ENCODE measurements at regions not wholly inside any gene's neighbourhood (a gene's known extent, or its start where the extent isn't known, plus 50 kb on each side); places are given as distances from the start of the nearest gene placed in this dataset.
"Not testable (repeated sequence)": the region's sequence is repeated elsewhere in the genome, so short reads cannot be mapped to it uniquely, and the experiment has no call there.

DNA sequence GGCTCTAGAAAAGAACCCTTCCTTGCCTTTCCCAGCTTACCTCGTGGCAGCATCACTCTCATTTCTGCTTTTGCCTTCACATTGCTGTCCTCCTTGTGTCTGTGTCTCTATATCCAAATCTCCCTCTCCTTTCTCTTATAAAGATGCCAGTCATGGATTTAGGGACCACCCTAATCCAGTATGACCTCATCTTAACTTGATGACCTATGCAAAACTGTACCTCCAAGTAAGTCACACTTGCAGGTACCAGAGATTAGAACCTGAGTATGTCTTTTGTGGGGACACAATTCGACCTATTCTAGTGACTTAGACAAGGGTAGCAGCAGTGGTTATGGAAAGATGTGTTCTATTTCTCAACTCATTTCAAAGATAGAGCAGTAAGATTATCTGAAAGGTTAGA lies 160.1 kb downstream of the HMHB1 start:
- intact Hi-C loops (cut with micrococcal nuclease) = no loop called here
- no peaks in the 10 kb centered on the region for H3K4me1 ChIP-seq (ENCODE audit: control insufficient read depth in 2 of 2, insufficient read depth in 2 of 2, low read length in 2 of 2)
- H3K4me3 Mint-ChIP-seq = no peak overlapping the region

DNA sequence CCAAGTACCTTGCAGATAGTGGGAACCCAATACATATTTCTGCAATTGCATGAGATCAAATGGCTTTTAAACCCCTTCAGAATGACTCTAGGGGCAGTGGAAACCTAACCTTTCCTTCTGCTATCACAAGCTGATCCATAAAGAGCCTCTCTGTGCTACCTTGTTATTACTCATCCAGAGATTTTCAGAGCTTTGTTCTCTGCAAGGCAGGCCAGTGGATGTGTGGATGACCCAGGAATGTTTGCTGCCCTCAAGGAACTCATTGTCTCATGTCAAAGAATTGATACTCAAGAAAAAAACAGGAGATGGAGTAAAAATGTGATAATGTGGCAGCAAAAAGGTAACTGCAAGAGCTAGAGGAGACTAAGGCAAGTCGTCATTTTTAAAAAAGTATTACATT lies 164.1 kb downstream of the HMHB1 start:
- Histone ChIP-seq H3K27me3 (ENCODE audit: control insufficient read depth in 2 of 2, insufficient read depth in 2 of 2, low read length in 2 of 2) (no peaks in the 10 kb centered on the region), H3K9me3 (ENCODE audit: control insufficient read depth in 2 of 3, low read length in 3 of 3) (no peaks in the 10 kb centered on the region), H3K36me3 (ENCODE audit: control insufficient read depth in 2 of 3, insufficient read depth in 3 of 3, low read length in 3 of 3) (no peaks in the 10 kb centered on the region), H3K4me1 (ENCODE audit: control insufficient read depth in 2 of 2, insufficient read depth in 2 of 2, low read length in 2 of 2) (no peaks in the 10 kb centered on the region), H3K27ac (ENCODE audit: low read depth, low read length) (no peak overlapping the region), H3K4me3 (ENCODE audit: low read length) (no peak overlapping the region)
- Mint-ChIP-seq H3K4me1 (peaks cover 0 to 3% (median 0%) of the 10 kb centered on the region in 7 donors), H3K36me3 (no peaks in the 10 kb centered on the region), H3K27ac (no peak overlapping the region), H3K4me3 (no peak overlapping the region), H3K9me3 (peaks cover 0 to 2% (median 0%) of the 10 kb centered on the region in 11 donors), H3K27me3 (peaks cover 1 to 17% (median 11%) of the 10 kb centered on the region in 5 donors)
- ChIA-PET CTCF (no interaction called here), POLR2A (no interaction called here)
- ATAC-seq = no peak
- intact Hi-C loops (cut with micrococcal nuclease) = no loop called here
- no peak for DNase-seq

More for the DNA sequence above, 160.1 kb downstream of the HMHB1 start:
- POLR2A ChIA-PET = no interaction called here
- DNase-seq (no peak), ATAC-seq (no peak)
- Mint-ChIP-seq H3K27me3 (peaks cover 6 to 32% (median 19%) of the 10 kb centered on the region in 5 donors), H3K9me3 (no peaks in the 10 kb centered on the region), H3K36me3 (no peaks in the 10 kb centered on the region), H3K27ac (no peak overlapping the region), H3K4me1 (peaks cover 0 to 1% (median 0%) of the 10 kb centered on the region in 7 donors)
- CTCF ChIA-PET = no interaction called here
- no peak overlapping the region for H3K27ac ChIP-seq (ENCODE audit: low read depth, low read length)
- no peaks in the 10 kb centered on the region for H3K9me3 ChIP-seq (ENCODE audit: control insufficient read depth in 2 of 3, low read length in 3 of 3)
- no peaks in the 10 kb centered on the region for H3K36me3 ChIP-seq (ENCODE audit: control insufficient read depth in 2 of 3, insufficient read depth in 3 of 3, low read length in 3 of 3)
- no peak overlapping the region for H3K4me3 ChIP-seq (ENCODE audit: low read length)
- no peaks in the 10 kb centered on the region for H3K27me3 ChIP-seq (ENCODE audit: control insufficient read depth in 2 of 2, insufficient read depth in 2 of 2, low read length in 2 of 2)

DNA sequence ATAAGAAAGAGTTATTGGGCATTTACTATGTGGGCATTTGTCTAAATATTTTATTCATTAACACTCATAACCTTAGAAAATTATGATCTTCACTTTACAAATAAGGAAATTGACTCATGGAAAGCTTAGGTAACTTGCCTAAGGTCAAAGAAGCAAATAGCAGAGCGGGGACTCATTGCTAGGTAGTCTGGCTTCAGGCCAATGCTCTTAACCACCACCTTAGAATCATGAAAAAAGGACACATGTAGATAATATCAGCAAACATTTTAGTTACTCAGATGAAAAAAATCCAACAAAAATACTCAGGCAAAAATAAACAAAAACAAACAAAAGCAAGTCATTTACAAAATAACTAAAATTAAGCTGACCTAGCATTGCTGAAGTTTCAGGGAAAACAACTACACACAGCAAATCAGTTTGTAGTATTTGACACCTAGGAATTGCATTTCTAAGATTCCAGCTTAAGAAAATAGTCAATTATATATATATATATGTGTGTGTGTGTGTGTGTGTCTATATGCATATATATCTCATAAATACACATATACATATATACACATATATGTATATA lies 166.0 kb downstream of the HMHB1 start:
- intact Hi-C loops (cut with micrococcal nuclease) = no loop called here
- DNase-seq (no peak), ATAC-seq (no peak)
- Histone ChIP-seq H3K4me1 (ENCODE audit: control insufficient read depth in 2 of 2, insufficient read depth in 2 of 2, low read length in 2 of 2) (no peaks in the 10 kb centered on the region), H3K4me3 (ENCODE audit: low read length) (no peak overlapping the region), H3K27ac (ENCODE audit: low read depth, low read length) (no peak overlapping the region), H3K36me3 (ENCODE audit: control insufficient read depth in 2 of 3, insufficient read depth in 3 of 3, low read length in 3 of 3) (no peaks in the 10 kb centered on the region), H3K27me3 (ENCODE audit: control insufficient read depth in 2 of 2, insufficient read depth in 2 of 2, low read length in 2 of 2) (no peaks in the 10 kb centered on the region), H3K9me3 (ENCODE audit: control insufficient read depth in 2 of 3, low read length in 3 of 3) (no peaks in the 10 kb centered on the region)
- Mint-ChIP-seq H3K9me3 (peaks cover 0 to 2% (median 0%) of the 10 kb centered on the region in 11 donors), H3K4me1 (peaks cover 0 to 1% (median 0%) of the 10 kb centered on the region in 7 donors), H3K36me3 (no peaks in the 10 kb centered on the region), H3K27me3 (peaks cover 0 to 5% (median 2%) of the 10 kb centered on the region in 5 donors), H3K4me3 (no peak overlapping the region), H3K27ac (no peak overlapping the region)
- ChIA-PET POLR2A (no interaction called here), CTCF (interaction anchor here (0.6 kb wide), 1 partner anchor 10 kb away, joined by 7 read pairs; no protein-coding TSS in a partner anchor)

DNA sequence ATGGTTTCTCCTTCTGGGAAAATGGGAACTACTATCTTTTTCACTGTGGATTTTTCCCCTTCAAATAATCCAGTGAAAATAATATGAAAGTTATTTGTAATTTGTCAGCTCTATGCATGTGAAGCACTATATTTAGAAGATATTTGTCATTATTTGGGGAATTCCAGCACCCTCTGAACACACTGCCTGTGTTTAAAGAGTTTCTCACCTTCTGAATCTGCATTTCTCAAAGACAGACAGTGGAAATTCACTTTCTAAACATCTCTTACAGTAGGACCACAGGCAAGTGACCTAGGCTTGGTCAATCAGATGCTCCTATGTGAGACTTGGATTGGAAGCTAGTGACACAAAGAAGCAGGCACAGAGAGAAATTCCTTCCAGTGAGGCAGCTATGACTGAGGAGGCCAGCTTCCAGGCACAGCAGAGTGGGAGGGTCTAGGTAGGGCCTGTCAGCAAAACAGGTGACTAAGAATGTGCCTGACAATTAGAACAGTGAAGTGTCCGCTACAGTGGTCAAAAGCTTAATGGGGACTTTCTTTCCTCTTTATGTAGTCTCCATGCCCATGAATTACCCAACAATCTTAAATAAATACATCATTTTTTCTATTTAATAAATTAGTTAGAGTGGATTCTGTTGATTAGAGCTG lies 167.2 kb downstream of the HMHB1 start:
- Histone ChIP-seq H3K9me3 (ENCODE audit: control insufficient read depth in 2 of 3, low read length in 3 of 3) (no peaks in the 10 kb centered on the region), H3K4me1 (ENCODE audit: control insufficient read depth in 2 of 2, insufficient read depth in 2 of 2, low read length in 2 of 2) (no peaks in the 10 kb centered on the region), H3K27me3 (ENCODE audit: control insufficient read depth in 2 of 2, insufficient read depth in 2 of 2, low read length in 2 of 2) (no peaks in the 10 kb centered on the region), H3K27ac (ENCODE audit: low read depth, low read length) (no peak overlapping the region), H3K36me3 (ENCODE audit: control insufficient read depth in 2 of 3, insufficient read depth in 3 of 3, low read length in 3 of 3) (no peaks in the 10 kb centered on the region), H3K4me3 (ENCODE audit: low read length) (no peak overlapping the region)
- Mint-ChIP-seq H3K27me3 (peaks cover 0 to 5% (median 2%) of the 10 kb centered on the region in 5 donors), H3K27ac (no peak overlapping the region), H3K36me3 (no peaks in the 10 kb centered on the region), H3K9me3 (peaks cover 0 to 2% (median 0%) of the 10 kb centered on the region in 11 donors), H3K4me3 (no peak overlapping the region), H3K4me1 (peaks cover 0 to 1% (median 0%) of the 10 kb centered on the region in 7 donors)
- intact Hi-C loops (cut with micrococcal nuclease) = no loop called here
- POLR2A ChIA-PET = no interaction called here
- ATAC-seq (no peak), DNase-seq (no peak)
- CTCF ChIA-PET = no interaction called here

DNA sequence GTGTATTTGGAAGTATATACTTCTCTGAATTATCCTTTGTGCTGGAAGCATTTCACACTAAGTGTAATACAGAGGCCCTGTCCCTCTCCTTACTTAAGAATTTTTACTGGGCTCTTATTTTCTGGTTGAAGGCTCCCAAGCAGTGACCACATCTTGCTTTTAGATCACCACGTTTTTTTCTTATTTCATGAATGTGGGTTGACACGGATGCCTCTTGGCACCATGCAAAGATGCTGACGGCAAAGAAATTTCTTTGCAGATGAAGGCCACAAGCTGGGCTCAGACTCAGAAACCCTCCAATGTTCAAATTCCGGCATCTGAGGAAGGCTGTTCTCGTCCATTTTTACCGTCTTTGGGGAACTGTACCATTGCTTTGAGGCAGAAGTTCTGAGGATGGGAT lies 168.5 kb downstream of the HMHB1 start:
- Mint-ChIP-seq H3K4me1 (peaks cover 0 to 1% (median 0%) of the 10 kb centered on the region in 7 donors), H3K36me3 (no peaks in the 10 kb centered on the region), H3K27me3 (peaks cover 0 to 12% (median 12%) of the 10 kb centered on the region in 5 donors), H3K4me3 (no peak overlapping the region), H3K9me3 (peaks cover 0 to 2% (median 0%) of the 10 kb centered on the region in 11 donors), H3K27ac (no peak overlapping the region)
- no peak overlapping the region for H3K27ac ChIP-seq (ENCODE audit: low read depth, low read length)
- ChIA-PET POLR2A (no interaction called here), CTCF (interaction anchor here (0.6 kb wide), 1 partner anchor 144 kb away, joined by 3 read pairs; no protein-coding TSS in a partner anchor)
- no peaks in the 10 kb centered on the region for H3K27me3 ChIP-seq (ENCODE audit: control insufficient read depth in 2 of 2, insufficient read depth in 2 of 2, low read length in 2 of 2)
- no peak overlapping the region for H3K4me3 ChIP-seq (ENCODE audit: low read length)
- intact Hi-C loops (cut with micrococcal nuclease) = no loop called here
- no peaks in the 10 kb centered on the region for H3K36me3 ChIP-seq (ENCODE audit: control insufficient read depth in 2 of 3, insufficient read depth in 3 of 3, low read length in 3 of 3)
- no peaks in the 10 kb centered on the region for H3K9me3 ChIP-seq (ENCODE audit: control insufficient read depth in 2 of 3, low read length in 3 of 3)
- DNase-seq (no peak), ATAC-seq (no peak)
- H3K4me1 ChIP-seq (ENCODE audit: control insufficient read depth in 2 of 2, insufficient read depth in 2 of 2, low read length in 2 of 2) = no peaks in the 10 kb centered on the region

DNA sequence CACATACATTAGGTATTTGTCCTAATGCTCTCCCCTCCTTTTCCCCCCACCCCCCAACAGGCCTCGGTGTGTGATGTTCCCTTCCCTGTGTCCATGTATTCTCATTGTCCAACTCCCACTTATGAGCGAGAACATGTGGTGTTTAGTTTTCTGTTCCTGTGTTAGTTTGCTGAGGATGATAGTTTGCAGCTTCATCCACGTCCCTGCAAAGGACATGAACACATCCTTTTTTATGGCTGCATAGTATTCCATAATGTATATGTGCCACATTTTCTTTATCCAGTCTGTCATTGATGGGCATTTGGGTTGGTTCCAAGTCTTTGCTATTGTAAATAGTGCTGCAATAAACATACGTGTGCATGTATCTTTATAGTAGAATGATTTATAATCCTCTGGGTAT lies 171.0 kb downstream of the HMHB1 start:
- H3K9me3 Mint-ChIP-seq; DNase-seq; H3K36me3 ChIP-seq (ENCODE audit: control insufficient read depth in 2 of 3, insufficient read depth in 3 of 3, low read length in 3 of 3); H3K36me3 Mint-ChIP-seq; H3K4me3 Mint-ChIP-seq; intact Hi-C loops (cut with micrococcal nuclease); H3K27ac Mint-ChIP-seq; ATAC-seq; H3K9me3 ChIP-seq (ENCODE audit: control insufficient read depth in 2 of 3, low read length in 3 of 3); H3K27ac ChIP-seq (ENCODE audit: low read depth, low read length); CTCF ChIA-PET; POLR2A ChIA-PET; H3K27me3 ChIP-seq (ENCODE audit: control insufficient read depth in 2 of 2, insufficient read depth in 2 of 2, low read length in 2 of 2); H3K4me3 ChIP-seq (ENCODE audit: low read length); H3K4me1 Mint-ChIP-seq; H3K4me1 ChIP-seq (ENCODE audit: control insufficient read depth in 2 of 2, insufficient read depth in 2 of 2, low read length in 2 of 2): not testable (repeated sequence)
- H3K27me3 Mint-ChIP-seq = peaks cover 0 to 18% (median 12%) of the 10 kb centered on the region in 5 donors

Data from naive thymus-derived CD4-positive, alpha-beta T cell (primary cell).